22Rv1 (cell line): ENCODE measurements at regions not wholly inside any gene's neighbourhood (a gene's known extent, or its start where the extent isn't known, plus 50 kb on each side); places are given as distances from the start of the nearest gene placed in this dataset.

Experiments used
- CTCF ChIP-seq: fragments of 450-650 bp; IDR thresholded peaks from 2 replicates; pipeline ENCODE4 v1.5.1; 2017; ENCODE audit warnings: mild to moderate bottlenecking
- ZFX ChIP-seq: fragments of 450-650 bp; IDR thresholded peaks from 2 replicates; pipeline ENCODE4 v1.6.1; 2017; ENCODE audit warnings: antibody characterized with exemption, borderline replicate concordance

- TF ChIP-seq CTCF (no peak), ZFX (no peak)
Measured at GRCh38 chr13:79791471-79792042, 310.6 kb downstream of the NDFIP2 start.
